ENCODE measurements at regions not wholly inside any gene's neighbourhood (a gene's known extent, or its start where the extent isn't known, plus 50 kb on each side); places are given as distances from the start of the nearest gene placed in this dataset.

DNA sequence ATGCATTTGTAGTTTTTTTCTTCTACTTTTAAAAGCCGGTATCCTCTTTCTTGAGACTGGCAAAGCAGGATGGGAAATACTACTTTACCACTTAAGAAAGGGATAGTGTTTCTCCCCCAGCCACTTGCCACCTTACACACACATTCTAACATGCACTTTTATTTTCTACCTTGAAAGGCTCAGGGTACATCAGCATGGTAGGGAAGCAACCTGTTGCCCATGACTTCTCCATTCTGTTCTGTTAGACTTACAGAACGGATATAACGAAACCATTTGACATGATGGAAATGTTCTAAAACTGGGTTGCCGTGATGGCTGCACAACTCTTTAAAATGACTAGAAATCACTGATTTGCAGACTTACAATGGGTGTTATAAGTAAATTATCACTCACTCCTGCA is 405.5 kb downstream of the SHQ1 start:
- peak overlapping the region in 5 of 8 donors; percentile 39 to 100 (median 49) for H3K4me3 Mint-ChIP-seq
- H3K36me3 Mint-ChIP-seq, result peaks cover 14 to 42% of the 10 kb centered on the region in 2 donors
- no peak overlapping the region for H3K4me3 ChIP-seq (ENCODE audit: low read length in 2 of 2)

DNA sequence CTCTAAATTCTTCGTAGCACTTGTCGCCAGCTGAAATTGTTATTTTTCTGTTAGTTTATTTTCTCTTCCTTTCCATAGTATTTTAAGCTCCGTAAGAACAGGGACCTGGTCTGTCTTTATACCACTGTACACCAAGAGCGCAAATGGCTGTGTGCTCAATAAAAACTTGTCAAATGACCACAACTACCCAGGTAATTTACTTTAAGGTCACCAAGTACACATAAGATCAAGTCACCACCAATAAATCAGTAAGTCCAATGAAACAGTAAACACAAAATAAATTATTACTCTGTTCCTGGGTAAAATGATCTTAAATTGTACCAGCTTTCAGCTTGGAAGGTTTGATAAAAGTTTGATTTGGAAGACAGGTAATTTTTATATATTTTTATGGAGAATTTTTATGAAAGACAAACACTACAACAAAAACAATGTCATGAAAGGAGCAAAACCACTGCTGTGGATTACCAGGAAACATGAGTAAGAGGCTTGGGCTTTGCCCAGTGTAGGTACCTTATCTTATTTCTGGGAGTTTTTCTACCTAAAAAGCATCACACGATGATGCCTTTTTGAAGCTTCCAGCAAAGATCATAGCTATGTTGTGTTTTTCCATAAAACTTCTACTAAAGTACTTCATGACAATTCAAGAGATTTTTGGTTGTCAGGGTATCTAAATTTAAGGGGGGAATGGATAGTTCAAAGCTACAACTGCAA is 406.8 kb downstream of the SHQ1 start:
- no peak for DNase-seq
- H3K27me3 Mint-ChIP-seq, result peaks cover 0 to 1% of the 10 kb centered on the region in 2 donors
- no peak overlapping the region for H3K4me3 Mint-ChIP-seq
- peaks cover 0 to 3% (median 0%) of the 10 kb centered on the region in 8 donors for H3K9me3 Mint-ChIP-seq
- H3K27ac Mint-ChIP-seq, result no peak overlapping the region
- no peak overlapping the region for H3K27ac ChIP-seq (ENCODE audit: low read depth, low read length)
- H3K27me3 ChIP-seq (ENCODE audit: insufficient read depth, low read length), result no peaks in the 10 kb centered on the region
- no peaks in the 10 kb centered on the region for H3K36me3 ChIP-seq (ENCODE audit: insufficient read depth, low read length)
- H3K9me3 ChIP-seq (ENCODE audit: control insufficient read depth in 1 of 2, low read length in 2 of 2), result no peaks in the 10 kb centered on the region
- H3K36me3 Mint-ChIP-seq, result peaks cover 21 to 49% of the 10 kb centered on the region in 2 donors
- peaks cover 74 to 99% (median 84%) of the 10 kb centered on the region in 4 donors for H3K4me1 Mint-ChIP-seq
- no peak overlapping the region for H3K4me3 ChIP-seq (ENCODE audit: low read length in 2 of 2)
- intact Hi-C loops (cut with micrococcal nuclease), result loop anchor here (10.0 kb wide), 2 partner anchors 97 to 857 kb away; partner anchors contain the start of gene FOXP1
- POLR2A ChIA-PET (ENCODE audit: partially characterized antibody), result interaction anchor here (1.0 kb wide), 1 partner anchor 14 kb away, joined by 3 read pairs; no protein-coding TSS in a partner anchor
- H3K4me1 ChIP-seq (ENCODE audit: insufficient read depth, low read length), result peaks cover 78% of the 10 kb centered on the region
- CTCF ChIA-PET (ENCODE audit: partially characterized antibody), result no interaction called here

More for the DNA sequence above, 405.5 kb downstream of the SHQ1 start:
- Histone ChIP-seq H3K27ac (ENCODE audit: low read depth, low read length) (no peak overlapping the region), H3K27me3 (ENCODE audit: insufficient read depth, low read length) (no peaks in the 10 kb centered on the region), H3K4me1 (ENCODE audit: insufficient read depth, low read length) (peaks cover 79% of the 10 kb centered on the region), H3K9me3 (ENCODE audit: control insufficient read depth in 1 of 2, low read length in 2 of 2) (no peaks in the 10 kb centered on the region), H3K36me3 (ENCODE audit: insufficient read depth, low read length) (no peaks in the 10 kb centered on the region)
- Mint-ChIP-seq H3K4me1 (peaks cover 66 to 89% (median 76%) of the 10 kb centered on the region in 4 donors), H3K27me3 (peaks cover 0 to 2% of the 10 kb centered on the region in 2 donors), H3K9me3 (peaks cover 0 to 4% (median 0%) of the 10 kb centered on the region in 8 donors), H3K27ac (no peak overlapping the region)
- DNase-seq, result no peak
- intact Hi-C loops (cut with micrococcal nuclease), result loop anchor here (10.0 kb wide), 2 partner anchors 98 to 858 kb away; partner anchors contain the start of gene FOXP1
- ChIA-PET POLR2A (ENCODE audit: partially characterized antibody) (no interaction called here), CTCF (ENCODE audit: partially characterized antibody) (no interaction called here)

GRCh38 chr3:72440491-72440890 is 407.8 kb downstream of the SHQ1 start:
- Mint-ChIP-seq H3K9me3 (peaks cover 0 to 2% (median 0%) of the 10 kb centered on the region in 8 donors), H3K27ac (peak overlapping the region in 1 of 7 donors; percentile 55), H3K27me3 (no peaks in the 10 kb centered on the region), H3K36me3 (peaks cover 21 to 40% of the 10 kb centered on the region in 2 donors), H3K4me3 (peak overlapping the region in 1 of 8 donors; percentile 22), H3K4me1 (peaks cover 65 to 89% (median 75%) of the 10 kb centered on the region in 4 donors)
- Histone ChIP-seq H3K36me3 (ENCODE audit: insufficient read depth, low read length) (no peaks in the 10 kb centered on the region), H3K4me3 (ENCODE audit: low read length in 2 of 2) (no peak overlapping the region), H3K4me1 (ENCODE audit: insufficient read depth, low read length) (peaks cover 69% of the 10 kb centered on the region), H3K27me3 (ENCODE audit: insufficient read depth, low read length) (no peaks in the 10 kb centered on the region), H3K9me3 (ENCODE audit: control insufficient read depth in 1 of 2, low read length in 2 of 2) (no peaks in the 10 kb centered on the region), H3K27ac (ENCODE audit: low read depth, low read length) (no peak overlapping the region)
- no peak for DNase-seq
- CTCF ChIA-PET (ENCODE audit: partially characterized antibody), result no interaction called here
- intact Hi-C loops (cut with micrococcal nuclease), result loop anchor here (10.0 kb wide), 2 partner anchors 96 to 856 kb away; partner anchors contain the start of gene FOXP1
- POLR2A ChIA-PET (ENCODE audit: partially characterized antibody), result interaction anchor here (1.0 kb wide), 1 partner anchor 13 kb away, joined by 3 read pairs; no protein-coding TSS in a partner anchor

- Mint-ChIP-seq H3K36me3 (peaks cover 21 to 39% of the 10 kb centered on the region in 2 donors), H3K27me3 (no peaks in the 10 kb centered on the region), H3K4me3 (peak overlapping the region in 1 of 8 donors; percentile 34), H3K4me1 (peaks cover 61 to 83% (median 72%) of the 10 kb centered on the region in 4 donors), H3K27ac (peak overlapping the region in 1 of 7 donors; percentile 30), H3K9me3 (peaks cover 0 to 2% (median 0%) of the 10 kb centered on the region in 8 donors)
- H3K4me1 ChIP-seq (ENCODE audit: insufficient read depth, low read length), result peaks cover 59% of the 10 kb centered on the region
- ChIA-PET CTCF (ENCODE audit: partially characterized antibody) (no interaction called here), POLR2A (ENCODE audit: partially characterized antibody) (no interaction called here)
- H3K36me3 ChIP-seq (ENCODE audit: insufficient read depth, low read length), result no peaks in the 10 kb centered on the region
- H3K27ac ChIP-seq (ENCODE audit: low read depth, low read length), result no peak overlapping the region
- no peaks in the 10 kb centered on the region for H3K27me3 ChIP-seq (ENCODE audit: insufficient read depth, low read length)
- DNase-seq, result no peak
- intact Hi-C loops (cut with micrococcal nuclease), result loop anchor here (10.0 kb wide), 2 partner anchors 95 to 855 kb away; partner anchors contain the start of gene FOXP1
- H3K9me3 ChIP-seq (ENCODE audit: control insufficient read depth in 1 of 2, low read length in 2 of 2), result no peaks in the 10 kb centered on the region
- H3K4me3 ChIP-seq (ENCODE audit: low read length in 2 of 2), result no peak overlapping the region
Observed at GRCh38 chr3:72439321-72440183, 408.7 kb downstream of the SHQ1 start.

- Mint-ChIP-seq H3K27ac (no peak overlapping the region), H3K27me3 (no peaks in the 10 kb centered on the region), H3K4me3 (peak overlapping the region in 3 of 8 donors; percentile 7 to 17 (median 11)), H3K36me3 (peaks cover 21 to 35% of the 10 kb centered on the region in 2 donors), H3K4me1 (peaks cover 54 to 83% (median 67%) of the 10 kb centered on the region in 4 donors), H3K9me3 (peaks cover 0 to 2% (median 0%) of the 10 kb centered on the region in 8 donors)
- H3K4me1 ChIP-seq (ENCODE audit: insufficient read depth, low read length), result peaks cover 43% of the 10 kb centered on the region
- CTCF ChIA-PET (ENCODE audit: partially characterized antibody), result no interaction called here
- DNase-seq, result no peak
- H3K27ac ChIP-seq (ENCODE audit: low read depth, low read length), result no peak overlapping the region
- intact Hi-C loops (cut with micrococcal nuclease), result no loop called here
- H3K36me3 ChIP-seq (ENCODE audit: insufficient read depth, low read length), result no peaks in the 10 kb centered on the region
- H3K27me3 ChIP-seq (ENCODE audit: insufficient read depth, low read length), result no peaks in the 10 kb centered on the region
- no peaks in the 10 kb centered on the region for H3K9me3 ChIP-seq (ENCODE audit: control insufficient read depth in 1 of 2, low read length in 2 of 2)
- no peak overlapping the region for H3K4me3 ChIP-seq (ENCODE audit: low read length in 2 of 2)
- POLR2A ChIA-PET (ENCODE audit: partially characterized antibody), result no interaction called here
Observed at GRCh38 chr3:72437661-72438406, 410.4 kb downstream of the SHQ1 start.

GRCh38 chr3:72436863-72437592 is 411.2 kb downstream of the SHQ1 start:
- no peaks in the 10 kb centered on the region for H3K27me3 Mint-ChIP-seq
- peaks cover 43% of the 10 kb centered on the region for H3K4me1 ChIP-seq (ENCODE audit: insufficient read depth, low read length)
- H3K27ac ChIP-seq (ENCODE audit: low read depth, low read length), result no peak overlapping the region
- H3K27me3 ChIP-seq (ENCODE audit: insufficient read depth, low read length), result no peaks in the 10 kb centered on the region
- H3K36me3 Mint-ChIP-seq, result peaks cover 21 to 37% of the 10 kb centered on the region in 2 donors
- DNase-seq, result no peak
- intact Hi-C loops (cut with micrococcal nuclease), result no loop called here
- ChIA-PET POLR2A (ENCODE audit: partially characterized antibody) (no interaction called here), CTCF (ENCODE audit: partially characterized antibody) (no interaction called here)
- peaks cover 55 to 83% (median 67%) of the 10 kb centered on the region in 4 donors for H3K4me1 Mint-ChIP-seq
- no peak overlapping the region for H3K27ac Mint-ChIP-seq
- no peaks in the 10 kb centered on the region for H3K9me3 ChIP-seq (ENCODE audit: control insufficient read depth in 1 of 2, low read length in 2 of 2)
- H3K9me3 Mint-ChIP-seq, result peaks cover 0 to 2% (median 0%) of the 10 kb centered on the region in 8 donors
- no peaks in the 10 kb centered on the region for H3K36me3 ChIP-seq (ENCODE audit: insufficient read depth, low read length)
- H3K4me3 Mint-ChIP-seq, result peak overlapping the region in 2 of 8 donors; percentile 7 to 17
- no peak overlapping the region for H3K4me3 ChIP-seq (ENCODE audit: low read length in 2 of 2)

All from CD4-positive, alpha-beta memory T cell (primary cell).